Medulla oblongata (tissue), 1 donor: ENCODE measurements at regions not wholly inside any gene's neighbourhood (a gene's known extent, or its start where the extent isn't known, plus 50 kb on each side); places are given as distances from the start of the nearest gene placed in this dataset.
A peak's percentile ranks its signal among the peaks of the same experiment; 100 is the strongest.

Experiments
- DNase-seq: peaks from one replicate; pipeline ENCODE4 v3.0.0-alpha.2; 2015; ENCODE audit errors: extremely low spot score

- no peak for DNase-seq
These were observed 235.1 kb upstream of the RBFOX1 start for GRCh38 chr16:7097518-7097917.

DNA sequence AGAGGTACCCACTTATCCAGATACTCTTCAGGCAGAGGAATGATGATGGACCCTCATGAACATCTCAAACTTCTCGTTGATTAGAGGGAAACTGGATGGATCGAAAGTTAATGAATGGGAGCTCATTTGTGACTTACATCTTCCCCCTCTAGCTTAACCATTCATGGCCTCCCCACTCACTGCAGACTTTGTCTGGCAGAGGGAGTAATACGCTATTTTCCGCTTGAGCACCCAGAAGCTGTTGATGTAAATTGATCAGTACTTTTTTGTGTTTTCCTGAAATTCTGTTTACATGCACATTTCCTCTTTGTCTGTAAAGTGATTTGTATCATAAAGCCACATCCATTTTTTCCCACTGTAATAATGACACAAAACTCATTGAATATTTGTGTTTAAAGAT, 239.1 kb upstream of the RBFOX1 start:
- no peak for DNase-seq

DNA sequence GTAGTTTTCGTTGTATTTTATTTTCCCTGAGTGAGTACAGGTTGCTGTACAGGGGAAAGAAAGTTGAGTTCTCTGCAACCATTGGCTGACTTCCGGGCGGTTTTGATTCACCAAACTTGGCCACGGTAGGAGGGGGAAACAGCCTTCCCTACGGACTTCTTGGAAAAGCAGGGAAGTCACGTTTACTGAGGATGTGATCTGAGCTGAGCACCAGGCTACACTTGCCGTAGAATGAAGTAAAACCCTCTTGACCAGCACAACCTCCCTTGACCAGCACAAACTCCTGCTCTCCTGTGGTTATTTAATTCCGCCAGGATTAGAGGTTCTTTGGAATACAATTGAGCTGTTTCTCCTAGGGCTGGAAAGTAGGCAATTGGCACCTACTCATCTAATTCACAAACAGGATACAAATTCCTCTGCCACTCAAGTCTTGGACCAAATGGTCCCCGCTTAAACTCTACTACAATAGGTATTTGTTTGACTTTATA, 242.0 kb upstream of the RBFOX1 start:
- no peak for DNase-seq

DNA sequence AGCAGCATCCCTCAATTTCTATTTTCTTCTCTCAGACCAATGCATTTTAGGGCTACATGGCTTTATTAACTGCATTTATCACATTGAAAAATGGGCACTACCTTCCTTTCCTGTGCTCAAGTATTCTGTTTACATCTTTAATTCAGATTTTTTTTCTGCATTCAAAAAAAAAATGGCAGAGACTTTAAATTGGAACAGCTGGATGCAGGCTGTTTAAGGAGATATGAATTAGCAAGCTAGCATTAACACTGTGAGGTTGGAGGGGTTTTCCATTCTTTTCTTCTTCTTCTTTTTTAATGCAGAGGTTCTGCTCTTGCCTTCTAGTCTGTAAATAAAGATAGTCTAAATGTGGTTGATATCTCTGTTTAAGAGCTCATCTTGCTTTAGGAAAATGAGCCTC, 242.9 kb upstream of the RBFOX1 start:
- no peak for DNase-seq

GRCh38 chr16:7088711-7089110, 243.9 kb upstream of the RBFOX1 start:
- DNase-seq: no peak

- DNase-seq: peak; percentile 50
These were observed 245.6 kb upstream of the RBFOX1 start for GRCh38 chr16:7086822-7087616.

DNA sequence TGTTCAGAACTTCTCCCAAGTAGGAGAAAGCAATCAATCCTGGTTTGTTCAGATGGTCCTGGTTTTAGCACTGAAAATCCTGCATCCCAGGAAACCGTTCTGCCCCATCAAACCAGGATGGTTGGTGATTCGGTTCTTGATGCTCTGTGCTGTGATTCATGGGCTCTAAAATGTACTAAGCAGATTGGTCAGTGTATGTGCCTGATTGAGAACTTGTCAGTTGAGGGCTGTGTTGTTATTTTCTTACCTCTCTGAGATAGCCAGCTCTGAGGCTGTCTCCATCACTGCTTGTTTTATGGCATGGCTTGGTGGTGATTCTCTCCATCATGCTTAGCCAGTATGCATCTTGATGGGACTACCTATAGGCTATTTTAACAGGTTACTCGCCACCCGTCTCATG, 246.9 kb upstream of the RBFOX1 start:
- no peak for DNase-seq

GRCh38 chr16:7083096-7083495, 249.5 kb upstream of the RBFOX1 start:
- no peak for DNase-seq

DNA sequence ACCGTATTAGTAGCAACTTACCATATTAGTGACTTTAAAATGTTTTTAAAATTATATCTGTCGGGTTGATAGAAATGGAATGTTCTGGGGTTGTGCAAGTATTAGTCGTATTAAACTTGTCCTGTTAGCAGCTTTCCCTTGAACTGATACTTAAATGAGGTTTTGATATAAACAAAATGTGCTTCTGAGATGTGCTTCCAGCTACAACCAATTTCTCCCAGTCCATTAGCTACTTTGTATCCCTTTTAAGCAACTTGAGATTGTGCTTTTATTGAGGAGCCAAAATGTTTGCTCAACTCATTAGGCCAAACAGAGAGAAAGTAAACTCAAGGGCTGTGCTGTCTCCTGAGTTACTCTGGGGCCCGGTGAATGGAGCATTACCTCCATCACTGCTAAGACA, 255.0 kb upstream of the RBFOX1 start:
- DNase-seq: no peak

DNA sequence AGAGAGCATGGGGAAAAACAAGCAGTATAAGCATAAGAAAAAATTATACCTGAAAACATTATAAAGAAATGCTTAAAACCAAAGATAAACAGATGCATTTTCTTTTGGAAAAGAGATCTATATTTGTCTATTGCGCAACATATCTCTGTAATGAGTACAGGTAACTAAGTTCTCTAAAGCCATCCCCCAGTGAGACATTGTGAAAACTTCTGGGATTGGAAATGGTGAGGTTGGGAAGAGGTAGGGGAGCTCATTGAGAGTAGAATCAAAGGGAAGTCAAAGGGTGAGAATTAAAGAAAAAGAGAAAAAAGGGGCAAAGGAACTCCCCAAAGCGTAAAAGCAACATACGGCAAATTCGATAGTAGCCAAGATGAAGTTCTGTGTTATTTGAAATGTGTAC, 257.9 kb upstream of the RBFOX1 start:
- DNase-seq: no peak

- no peak for DNase-seq
These were observed 275.2 kb upstream of the RBFOX1 start for GRCh38 chr16:7057458-7057857.

GRCh38 chr16:7055443-7055842, 277.2 kb upstream of the RBFOX1 start:
- no peak for DNase-seq

GRCh38 chr16:7051591-7052349, 280.9 kb upstream of the RBFOX1 start:
- DNase-seq: no peak

DNA sequence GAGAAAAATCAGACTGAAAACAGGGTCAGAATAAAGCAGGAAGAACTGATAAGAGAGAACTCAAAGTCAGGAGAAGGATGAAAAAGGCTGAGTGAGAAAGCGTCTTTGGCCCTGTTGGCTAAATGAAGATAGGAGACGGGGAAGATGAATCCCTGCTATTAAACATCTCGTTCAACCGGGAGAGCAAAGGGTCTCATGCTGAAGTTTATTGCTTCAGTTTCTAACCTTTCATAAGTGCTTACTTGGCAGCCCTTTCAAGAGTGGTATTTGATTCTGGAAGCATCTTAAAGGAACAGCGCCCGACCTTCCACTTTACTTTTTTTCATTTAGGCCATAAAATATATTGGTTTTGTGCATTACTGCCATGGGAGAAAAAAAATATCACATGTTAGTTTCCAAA, 288.3 kb upstream of the RBFOX1 start:
- DNase-seq: no peak

- no peak for DNase-seq
These were observed 294.2 kb upstream of the RBFOX1 start for GRCh38 chr16:7038475-7038874.

- DNase-seq: no peak
These were observed 295.1 kb upstream of the RBFOX1 start for GRCh38 chr16:7037495-7037894.

DNA sequence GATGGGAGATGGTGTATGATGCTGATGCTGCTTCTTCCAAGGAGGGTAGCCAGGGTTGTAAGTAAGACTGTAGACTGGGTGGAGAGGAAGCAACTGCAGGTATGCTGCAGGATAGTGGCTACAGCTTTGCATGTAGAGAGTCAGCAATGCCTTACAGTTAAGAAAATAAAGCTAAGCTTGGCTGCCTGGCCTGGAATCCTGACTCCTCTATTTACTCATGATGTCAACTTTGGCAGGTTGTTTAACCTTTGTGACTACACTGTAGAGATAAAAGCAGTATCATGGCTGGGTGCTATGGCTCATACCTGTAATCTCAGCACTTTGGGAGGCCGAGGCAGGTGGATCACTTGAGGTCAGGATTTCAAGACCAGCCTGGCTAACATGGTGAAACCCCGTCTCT, 301.6 kb upstream of the RBFOX1 start:
- no peak for DNase-seq

GRCh38 chr16:7027401-7027800, 305.2 kb upstream of the RBFOX1 start:
- no peak for DNase-seq

GRCh38 chr16:7026639-7027038, 306.0 kb upstream of the RBFOX1 start:
- no peak for DNase-seq

GRCh38 chr16:7025616-7026190, 306.9 kb upstream of the RBFOX1 start:
- peak; percentile 75 for DNase-seq

- DNase-seq: no peak
These were observed 310.9 kb upstream of the RBFOX1 start for GRCh38 chr16:7021653-7022275.

DNA sequence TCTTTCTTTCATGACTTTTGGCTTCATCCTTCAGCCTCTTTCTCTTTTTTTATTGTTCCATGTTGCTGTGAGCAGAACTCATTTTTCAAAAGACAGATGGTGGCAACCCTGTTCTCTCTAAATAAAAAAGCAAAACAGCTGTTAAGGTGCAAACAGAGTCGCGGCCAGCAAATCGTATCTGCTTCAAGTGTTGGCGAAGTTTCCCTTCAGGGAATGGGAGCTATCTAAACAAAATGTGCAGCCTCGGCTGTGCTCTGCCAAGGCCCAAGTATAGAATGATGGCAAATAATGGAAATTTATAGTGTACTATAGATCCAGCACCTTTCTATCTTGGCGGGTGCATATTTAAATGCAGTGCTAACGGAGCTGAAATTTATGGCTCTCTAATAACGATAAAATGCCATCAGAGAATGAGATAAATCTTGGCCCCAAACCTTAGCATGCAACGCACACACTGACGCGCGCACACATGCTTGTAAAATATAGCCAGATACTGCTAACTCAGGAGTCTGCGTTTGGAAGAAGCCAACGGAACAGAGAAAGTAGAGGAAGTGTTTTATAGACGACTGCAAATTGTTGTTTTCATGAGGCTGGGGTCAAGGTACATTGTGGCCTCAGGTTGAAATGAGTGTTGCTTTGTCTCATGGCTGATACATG, 315.5 kb upstream of the RBFOX1 start:
- DNase-seq: no peak
